DMS53 treated with DMSO at 0.1 percent for 48 hours (cell line): ENCODE measurements at regions not wholly inside any gene's neighbourhood (a gene's known extent, or its start where the extent isn't known, plus 50 kb on each side); places are given as distances from the start of the nearest gene placed in this dataset.

Experiments used
- DNase-seq: peaks from one replicate; lab custom pipeline; 2025; ENCODE audit not compliant: unreplicated experiment; lab: John Stamatoyannopoulos, UW

DNA sequence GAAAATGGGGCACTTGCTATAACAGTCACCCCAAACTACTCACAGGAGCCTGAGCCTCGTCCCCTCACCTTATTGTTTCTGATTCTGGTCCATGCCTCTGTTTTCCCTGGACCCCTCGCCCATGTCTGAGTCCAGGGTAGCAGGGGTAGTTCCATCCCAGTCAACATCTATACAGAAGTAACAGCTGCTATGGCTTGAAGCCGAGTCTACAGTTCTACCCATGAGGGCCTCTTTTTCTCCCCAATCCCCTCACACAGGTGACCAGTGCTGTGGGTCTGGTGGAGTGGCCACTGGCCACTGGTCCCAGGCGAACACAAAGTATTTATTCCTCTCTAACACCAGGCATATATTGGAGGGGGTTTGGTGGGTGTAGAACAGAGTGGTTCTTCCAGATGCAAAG, 116.4 kb downstream of the ZNF280B start:
- no peak for DNase-seq

DNA sequence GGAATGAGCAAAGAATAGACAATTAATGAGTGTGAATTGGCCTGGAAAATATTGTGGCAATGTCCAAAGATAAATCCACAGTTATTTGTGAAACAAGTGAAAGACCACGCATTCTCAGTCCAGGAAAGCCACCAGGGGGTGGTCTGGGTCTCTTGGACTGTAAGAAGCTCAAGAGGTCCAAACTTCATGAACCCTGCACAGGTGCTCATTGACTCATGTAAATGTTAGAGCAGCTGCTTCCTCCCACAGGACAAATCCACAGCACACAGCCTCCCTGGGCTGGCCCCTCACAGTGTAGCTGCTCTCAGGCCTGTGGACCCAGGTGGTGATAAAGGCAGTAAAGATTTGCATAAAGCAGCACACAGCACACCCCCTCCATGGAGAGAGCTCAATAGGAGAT, 114.0 kb downstream of the ZNF280B start:
- DNase-seq = peak; percentile 31

DNA sequence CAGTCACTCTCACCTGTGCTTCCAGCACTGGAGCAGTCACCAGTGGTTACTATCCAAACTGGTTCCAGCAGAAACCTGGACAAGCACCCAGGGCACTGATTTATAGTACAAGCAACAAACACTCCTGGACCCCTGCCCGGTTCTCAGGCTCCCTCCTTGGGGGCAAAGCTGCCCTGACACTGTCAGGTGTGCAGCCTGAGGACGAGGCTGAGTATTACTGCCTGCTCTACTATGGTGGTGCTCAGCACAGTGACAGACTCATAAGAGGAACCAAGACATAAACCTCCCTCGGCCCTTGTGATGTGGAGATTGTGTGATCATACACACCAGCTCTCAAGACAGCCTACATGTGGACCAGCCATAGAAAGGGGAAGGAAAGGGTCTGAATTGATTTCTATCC, 113.3 kb downstream of the ZNF280B start:
- no peak for DNase-seq

DNA sequence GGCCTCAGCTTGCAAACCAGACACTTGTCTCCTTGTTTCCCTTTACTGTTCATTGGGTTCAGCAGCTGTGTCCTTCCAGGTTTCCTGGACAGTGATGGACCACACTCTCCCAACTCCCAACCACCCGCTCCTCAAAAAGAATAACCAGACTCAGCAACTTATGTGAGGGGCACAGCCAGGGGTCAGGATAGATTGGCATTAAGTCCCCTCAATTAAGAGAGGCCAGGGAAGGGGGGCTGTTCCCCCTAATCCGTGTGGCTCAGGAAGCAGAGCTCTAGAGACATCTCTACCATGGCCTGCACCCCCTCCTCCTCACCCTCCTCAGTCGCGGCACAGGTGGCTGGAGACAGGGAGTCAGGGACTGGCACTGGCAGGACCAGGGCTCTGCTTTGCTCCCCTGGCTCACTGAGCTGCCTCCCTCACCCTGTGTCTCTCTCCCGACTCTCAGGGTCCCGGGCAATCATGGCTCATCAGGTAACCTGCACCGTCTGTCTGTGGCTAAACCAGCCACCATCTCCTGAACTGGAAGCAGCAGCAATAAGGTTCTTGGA, 111.7 kb downstream of the ZNF280B start:
- no peak for DNase-seq

DNA sequence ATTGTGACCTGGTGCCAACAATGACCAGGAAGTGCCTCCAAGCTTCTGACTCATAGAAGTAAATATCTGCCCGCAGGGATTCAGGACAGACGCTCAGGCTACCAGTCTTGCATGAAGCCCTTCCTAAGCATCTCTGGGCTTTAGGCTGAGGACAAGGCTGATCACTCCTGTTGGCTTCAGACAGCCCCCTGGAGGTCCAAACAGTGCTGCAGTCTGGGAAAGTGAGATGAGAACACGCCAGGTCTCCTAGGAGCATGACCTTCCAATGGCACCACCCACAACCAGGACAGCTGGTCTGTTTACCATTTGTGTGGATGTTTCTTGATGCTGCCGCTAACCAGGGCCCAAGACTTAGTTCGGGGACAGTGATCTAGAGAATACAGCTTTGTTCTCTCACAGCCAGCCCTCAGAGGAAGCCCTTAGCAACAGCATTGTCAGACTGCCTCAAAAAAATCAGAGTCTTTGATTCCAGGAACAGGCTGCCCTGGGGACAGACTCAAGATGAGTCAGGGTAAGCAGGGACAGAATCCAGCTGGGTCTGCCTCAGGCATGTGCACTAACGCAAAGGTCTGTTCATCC, 111.2 kb downstream of the ZNF280B start:
- peak; percentile 73 for DNase-seq

DNA sequence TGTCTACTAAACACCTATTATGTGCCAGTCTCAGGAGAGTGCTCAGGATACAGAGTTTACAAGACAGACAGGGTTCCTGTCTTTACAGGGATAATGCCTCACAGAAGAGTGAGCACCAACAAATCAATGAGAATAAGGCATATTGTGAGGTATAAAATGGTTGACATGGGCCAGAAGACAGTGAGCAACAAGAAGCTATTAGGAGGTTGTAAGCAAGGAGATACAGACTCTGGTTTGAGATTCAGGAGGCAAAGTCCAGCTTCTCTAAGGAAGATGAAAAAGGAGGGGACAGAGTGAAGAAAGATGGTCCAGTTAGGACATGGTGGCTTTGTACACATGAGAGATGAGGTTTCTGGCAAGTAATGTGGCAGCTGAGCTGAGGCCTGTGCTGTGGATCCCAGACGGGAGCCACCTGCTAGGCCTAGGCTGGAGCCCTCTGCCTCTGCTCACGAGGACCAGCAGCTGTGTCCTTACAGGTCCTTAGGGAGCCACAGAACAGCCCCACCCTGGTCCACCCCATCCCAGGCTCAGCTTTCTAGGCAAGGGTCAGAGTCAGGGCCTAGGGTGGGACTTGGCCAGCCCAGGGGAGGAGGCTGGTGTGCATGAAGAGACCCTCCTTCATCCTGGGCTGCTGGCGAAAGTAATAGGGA, 110.5 kb downstream of the ZNF280B start:
- DNase-seq = no peak

DNA sequence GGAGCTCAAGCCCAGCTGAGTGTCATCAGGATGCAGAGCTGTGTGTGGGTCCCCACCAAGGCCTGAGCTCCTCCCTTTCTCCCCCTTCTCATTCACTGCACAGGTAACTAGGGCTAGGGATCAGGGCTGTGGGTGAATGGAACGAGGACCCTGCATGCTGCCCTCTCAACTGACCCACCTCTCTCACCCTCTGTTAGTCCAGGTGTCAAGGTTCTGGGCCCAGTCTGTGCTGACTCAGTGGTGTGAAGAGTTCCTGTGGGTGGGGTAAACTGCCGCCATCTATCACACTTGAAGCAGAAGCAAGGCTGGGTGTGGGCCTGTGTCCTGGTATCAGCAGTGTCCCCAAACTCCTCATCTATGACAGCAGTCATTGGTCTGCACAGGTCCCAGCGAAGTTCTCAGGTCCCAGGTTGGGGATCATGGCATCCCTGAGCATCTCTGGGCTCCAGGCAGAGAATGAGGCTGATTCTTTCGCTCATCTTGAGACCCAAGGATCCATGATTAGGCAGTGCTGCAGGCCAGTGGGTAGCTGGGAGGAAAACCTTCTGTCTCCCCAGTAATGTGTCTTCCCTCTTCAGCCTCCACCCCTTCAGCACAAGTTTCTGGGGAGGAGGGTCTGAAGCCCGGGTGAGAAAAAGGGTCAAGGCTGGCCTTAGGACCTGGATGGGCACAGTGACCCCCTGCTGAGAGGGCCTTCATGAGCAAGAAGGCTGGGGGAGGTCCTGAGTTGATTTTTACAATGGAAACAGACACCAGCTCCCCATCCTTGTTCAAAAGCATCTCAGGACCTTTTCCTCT, 109.8 kb downstream of the ZNF280B start:
- no peak for DNase-seq

DNA sequence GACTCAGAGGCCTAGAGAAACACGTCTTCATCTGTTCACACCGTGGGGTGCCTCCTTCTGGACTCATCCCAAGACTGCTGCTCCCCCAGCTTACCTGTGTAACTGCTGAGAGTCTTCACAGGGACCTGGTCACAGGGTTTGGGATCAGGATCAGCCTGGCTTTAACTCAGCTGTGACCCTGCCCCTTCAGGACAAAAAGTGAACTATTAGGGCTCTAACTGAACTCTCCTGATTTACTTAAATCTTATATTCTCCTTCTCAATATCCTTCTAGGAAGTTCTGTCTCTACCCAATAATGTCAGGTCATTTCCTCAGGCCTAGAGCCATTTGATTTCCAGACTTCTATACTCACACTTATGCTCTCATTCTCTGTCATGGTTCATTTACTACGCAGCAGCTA, 108.4 kb downstream of the ZNF280B start:
- no peak for DNase-seq

DNA sequence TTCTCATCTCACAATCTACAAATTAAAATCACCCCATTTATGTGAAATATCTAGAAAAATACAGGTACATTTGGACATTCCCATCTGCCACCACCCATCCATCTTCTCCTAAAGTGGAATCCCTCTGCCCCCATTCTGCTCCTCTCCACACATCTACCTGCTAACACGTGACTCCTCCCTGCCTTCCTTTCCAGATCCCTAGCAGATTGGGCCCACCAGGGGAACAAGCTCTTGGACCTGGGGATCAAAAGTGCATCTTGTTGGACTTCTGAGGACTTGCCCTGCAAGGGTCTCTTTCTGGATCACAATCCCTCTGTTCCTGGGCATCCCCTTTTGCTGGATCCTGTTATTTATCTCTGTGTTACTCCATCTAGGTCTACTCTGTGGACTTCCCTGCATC, 107.6 kb downstream of the ZNF280B start:
- DNase-seq = no peak

DNA sequence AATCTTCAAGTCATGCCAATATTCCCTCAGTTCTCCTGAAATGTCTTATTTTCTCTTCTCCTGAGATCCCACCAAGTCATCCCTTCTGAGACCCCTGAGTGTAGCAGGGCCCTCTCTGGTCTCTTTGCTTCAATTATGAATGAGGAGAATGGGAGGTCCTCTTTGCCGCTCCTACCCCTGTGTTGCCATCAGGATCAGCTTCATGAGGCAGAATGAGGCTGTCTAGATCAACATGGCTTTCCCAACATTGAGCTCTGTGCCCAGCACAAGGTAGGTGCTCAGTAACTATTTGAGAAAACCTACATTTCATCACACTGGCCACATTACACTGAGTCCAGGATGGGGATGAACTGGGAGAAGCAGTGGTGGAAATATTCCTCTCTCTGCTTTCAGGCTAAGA, 107.2 kb downstream of the ZNF280B start:
- no peak for DNase-seq

DNA sequence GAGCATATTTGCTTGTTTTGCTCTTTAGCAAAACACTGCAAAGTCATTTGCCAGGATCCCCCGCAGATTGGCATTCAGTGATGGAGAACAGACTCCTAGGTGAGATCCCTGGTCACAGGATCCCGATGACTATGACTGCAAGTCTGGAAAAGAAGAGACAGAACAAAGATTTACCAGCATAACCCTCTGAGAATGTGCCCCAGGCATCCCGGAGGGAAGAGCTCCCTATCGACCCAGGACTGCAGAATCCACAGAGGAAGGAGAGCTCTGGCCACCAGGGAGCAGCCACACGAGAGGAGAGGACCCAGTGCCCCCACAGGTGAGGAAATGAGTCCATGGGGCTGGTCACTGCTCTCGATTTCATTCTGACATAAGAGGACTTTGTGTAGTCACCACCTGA, 105.2 kb downstream of the ZNF280B start:
- DNase-seq = no peak

DNA sequence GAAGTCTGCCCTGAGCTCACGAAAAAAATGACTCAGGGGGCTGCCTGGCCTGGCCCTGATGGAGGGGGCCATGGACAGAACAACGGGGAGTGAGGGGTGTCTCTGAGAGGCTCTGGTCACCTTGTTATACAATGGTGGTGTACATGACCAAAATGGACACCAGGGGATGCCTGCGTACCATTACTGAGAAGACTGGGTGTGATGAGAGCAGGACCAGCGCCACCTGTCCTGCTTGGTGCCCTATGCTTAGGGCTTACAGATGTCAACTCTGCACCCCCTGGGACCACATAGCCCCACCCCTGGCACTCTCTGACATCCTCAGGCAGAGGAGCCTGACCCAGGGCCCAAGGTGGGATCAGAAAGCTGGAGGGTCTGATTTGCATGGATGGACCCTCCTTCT, 104.8 kb downstream of the ZNF280B start:
- DNase-seq = no peak

DNA sequence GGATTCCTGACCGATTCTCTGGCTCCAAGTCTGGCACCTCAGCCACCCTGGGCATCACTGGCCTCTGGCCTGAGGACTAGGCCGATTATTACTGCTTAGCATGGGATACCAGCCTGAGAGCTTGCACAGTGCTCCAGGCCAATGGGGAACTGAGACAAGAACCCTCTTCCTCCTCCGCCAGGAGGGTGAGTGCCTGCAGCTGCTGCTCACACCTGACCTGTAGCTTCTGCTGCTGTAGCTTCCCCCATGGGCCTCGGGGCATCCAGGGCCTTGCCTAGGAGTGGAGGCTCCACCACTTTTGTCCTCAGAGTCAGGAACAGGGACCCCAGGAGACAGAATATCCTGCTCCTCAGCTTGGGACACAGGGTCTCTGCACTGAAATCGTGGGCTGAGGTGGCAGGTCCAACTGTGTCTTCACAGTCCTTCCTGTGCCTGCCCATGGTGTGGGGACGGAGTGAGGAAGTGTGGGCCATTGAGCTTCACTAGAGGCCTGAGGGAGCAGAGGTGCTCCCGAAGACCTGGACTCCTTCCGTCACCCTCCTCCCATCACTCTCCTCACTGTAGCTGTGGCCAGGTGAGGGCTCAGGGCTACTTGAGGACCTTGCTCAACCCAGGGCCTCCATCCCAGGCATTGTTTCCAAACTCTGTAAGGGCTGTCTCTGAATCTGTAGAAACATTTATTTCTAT, 103.8 kb downstream of the ZNF280B start:
- no peak for DNase-seq

DNA sequence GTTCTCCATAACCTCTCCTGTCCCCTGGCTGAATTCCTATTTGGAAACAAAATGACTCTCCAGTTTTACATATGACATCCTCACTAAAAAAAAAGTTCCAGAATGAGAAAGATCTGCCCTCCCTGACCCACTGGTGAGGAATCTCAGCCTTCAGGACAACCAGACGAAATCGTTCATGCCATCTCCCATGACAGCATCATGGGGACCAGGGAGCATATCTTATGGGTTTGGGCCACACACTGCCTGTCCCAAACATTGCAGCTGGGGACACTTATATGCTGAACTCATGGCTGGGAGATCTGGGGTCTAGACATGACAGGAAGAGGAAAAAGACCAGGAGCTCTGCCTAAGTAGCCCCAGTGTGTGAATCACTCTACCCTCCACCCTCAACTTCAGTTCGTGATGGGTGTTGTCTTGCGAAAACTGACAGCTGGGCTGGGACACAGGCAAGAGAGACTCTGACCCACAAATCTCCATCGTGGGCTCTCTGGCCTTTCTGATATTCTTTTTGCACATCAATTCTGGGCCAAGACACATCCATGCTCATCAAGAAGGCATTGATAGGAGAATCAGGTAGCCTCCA, 102.0 kb downstream of the ZNF280B start:
- no peak for DNase-seq

DNA sequence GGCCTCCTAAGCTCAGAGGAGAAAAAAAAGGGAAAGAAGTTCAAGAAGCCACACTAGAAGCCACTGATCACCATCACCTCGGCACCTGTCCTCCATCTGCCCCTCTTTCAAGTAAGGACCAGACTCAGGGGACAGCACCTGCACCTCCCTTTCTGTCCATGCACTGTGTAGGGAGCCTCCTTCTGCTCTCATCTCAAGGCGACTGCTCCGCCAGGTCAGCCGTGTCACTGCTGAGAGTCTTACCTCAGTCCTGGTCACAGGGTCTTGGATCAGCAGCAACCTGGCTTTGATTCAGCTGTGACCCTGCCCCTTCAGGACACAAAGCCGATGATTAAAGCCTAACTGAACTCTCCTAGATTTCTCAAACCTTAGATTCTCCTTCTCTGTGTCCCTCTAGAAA, 101.5 kb downstream of the ZNF280B start:
- no peak for DNase-seq

DNA sequence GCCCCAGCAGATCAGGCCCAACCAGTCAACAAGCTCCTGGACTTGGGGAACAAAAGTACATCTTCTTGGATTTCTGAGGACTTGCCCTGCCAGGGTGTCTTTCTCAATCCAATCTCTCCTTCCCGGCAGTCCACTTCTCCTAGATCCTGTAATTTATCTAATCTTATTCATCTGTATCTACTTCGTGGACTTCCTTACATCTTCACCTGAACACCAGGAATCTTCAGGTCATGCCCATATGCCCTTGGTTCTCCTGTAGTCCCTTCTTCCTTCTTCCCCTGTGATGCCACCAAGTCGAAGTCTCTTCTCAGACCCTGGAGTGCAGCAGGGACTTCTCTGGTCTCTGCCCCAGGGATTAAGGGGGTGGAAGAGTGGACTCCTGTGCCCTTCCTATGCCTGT, 100.3 kb downstream of the ZNF280B start:
- DNase-seq = no peak

DNA sequence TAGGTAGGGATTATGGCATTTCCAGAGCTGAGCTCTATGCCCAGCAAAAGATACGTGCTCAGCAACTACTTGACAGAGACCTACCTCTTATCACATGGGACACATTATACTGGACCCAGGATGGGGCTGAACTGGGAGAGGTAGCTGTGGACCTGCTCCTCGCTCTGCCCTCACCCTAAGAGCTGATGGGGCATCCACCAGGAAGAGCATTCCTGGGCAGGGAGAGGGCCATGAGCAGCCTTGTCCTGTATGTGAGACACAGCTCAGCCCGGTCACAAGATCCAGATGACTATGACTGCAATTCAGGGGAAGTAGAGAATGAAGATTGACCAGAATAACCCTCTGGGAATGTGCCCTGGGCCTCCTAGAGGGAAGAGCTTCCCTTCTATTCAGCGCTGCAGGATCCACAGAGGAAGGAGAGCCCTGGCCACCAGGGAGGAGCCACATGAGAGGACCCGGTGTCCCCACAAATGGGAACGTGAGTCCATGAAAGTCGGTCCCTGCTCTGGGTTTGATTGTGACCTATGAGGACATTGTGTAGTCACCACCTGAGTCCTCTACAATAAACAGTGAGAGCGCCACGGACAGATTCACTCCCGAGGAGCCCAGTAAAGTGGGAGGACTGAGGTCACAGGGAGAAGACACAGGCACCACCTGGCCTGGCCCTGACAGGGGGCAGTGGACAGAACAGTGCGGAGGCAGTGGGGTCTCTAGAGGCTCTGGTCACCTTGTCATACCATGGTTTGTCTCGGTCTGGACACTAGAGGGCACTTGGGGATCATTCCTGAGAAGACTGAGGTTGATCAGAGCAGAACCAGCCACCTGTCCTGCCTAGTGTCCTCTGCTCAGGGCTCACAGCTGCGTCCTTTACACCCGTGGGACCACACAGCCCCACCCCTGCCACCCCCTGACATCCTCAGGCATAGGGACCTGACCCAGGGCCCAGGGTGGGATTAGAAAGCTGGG, 99.5 kb downstream of the ZNF280B start:
- peak; percentile 1 for DNase-seq

DNA sequence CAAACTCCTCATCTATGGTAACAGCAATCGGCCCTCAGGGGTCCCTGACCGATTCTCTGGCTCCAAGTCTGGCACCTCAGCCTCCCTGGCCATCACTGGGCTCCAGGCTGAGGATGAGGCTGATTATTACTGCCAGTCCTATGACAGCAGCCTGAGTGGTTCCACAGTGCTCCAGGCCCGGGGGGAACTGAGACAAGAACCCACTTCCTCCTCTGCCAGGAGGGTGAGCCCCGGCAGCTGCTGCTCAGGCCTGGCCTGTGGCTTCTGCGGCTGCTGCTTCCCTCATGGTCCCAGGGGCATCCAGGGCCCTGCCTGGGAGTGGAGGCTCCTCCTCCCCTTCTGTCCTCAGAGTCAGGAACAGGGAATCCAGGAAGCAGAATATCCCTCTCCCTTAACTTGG, 98.4 kb downstream of the ZNF280B start:
- DNase-seq = no peak

DNA sequence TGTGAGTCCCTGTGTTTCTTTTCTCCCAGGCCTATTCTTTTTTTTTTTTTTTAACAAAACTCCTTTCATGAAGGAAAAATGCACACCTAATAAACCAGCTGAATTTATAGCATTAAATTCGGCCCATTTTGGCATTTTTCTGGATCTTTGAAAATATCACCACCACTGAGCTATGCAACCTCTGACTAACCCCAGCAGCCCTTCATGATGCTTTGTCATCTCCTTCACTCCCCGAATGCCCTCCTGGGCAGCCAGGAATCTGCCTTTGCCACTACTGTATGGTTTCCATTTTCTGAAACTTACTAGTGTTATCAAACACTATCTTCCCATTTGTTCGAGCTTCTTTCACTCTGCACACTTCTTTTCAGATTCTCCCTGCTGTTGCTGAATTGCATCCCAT, 97.9 kb downstream of the ZNF280B start:
- no peak for DNase-seq

DNA sequence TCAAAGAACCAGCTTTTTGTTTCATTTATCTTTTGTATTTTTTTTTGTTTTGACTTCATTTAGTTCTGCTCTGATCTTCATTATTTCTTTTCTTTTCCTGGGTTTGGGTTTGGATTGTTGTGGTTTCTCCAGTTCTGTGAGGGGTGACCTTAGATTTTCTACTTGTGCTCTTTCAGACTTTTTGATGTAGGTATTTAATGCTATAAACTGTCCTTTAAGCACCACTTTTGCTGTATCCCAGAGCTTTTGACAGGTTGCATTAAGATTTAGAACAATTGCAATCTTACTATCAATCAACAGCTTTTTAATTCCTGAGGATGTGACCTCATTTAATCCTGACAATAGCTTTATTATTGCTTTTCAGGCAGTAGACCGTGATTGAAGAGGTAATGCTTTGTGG, 94.3 kb downstream of the ZNF280B start:
- DNase-seq = no peak
